SW 1271 (cell line): ENCODE measurements at regions not wholly inside any gene's neighbourhood (a gene's known extent, or its start where the extent isn't known, plus 50 kb on each side); places are given as distances from the start of the nearest gene placed in this dataset.

ENCODE experiments used
- DNase-seq, 2 experiments: peaks; one replicate each; lab custom pipeline; 2025; lab: John Stamatoyannopoulos, UW

DNA sequence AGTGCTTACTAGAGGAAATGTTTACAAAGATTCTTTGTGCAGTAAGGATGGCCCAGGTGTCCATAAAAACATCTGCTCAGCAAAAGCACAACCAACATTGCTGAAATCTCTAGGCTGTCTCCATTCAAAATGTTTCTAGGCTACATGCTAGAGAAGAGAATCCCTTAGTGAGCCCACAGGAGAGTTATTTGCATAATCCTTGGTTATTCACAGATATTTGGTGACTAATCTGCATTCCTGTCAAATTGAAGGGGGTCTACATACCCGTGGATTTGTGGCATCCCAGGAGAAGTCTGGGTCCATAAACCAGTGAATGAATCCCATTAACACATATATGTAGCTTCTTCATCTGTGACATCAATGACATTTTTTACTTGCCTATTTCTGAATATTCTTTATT is 261.3 kb upstream of the ESRRG start:
- no peak for DNase-seq

GRCh38 chr1:216983823-216984222 is 260.6 kb upstream of the ESRRG start:
- DNase-seq = no peak

DNA sequence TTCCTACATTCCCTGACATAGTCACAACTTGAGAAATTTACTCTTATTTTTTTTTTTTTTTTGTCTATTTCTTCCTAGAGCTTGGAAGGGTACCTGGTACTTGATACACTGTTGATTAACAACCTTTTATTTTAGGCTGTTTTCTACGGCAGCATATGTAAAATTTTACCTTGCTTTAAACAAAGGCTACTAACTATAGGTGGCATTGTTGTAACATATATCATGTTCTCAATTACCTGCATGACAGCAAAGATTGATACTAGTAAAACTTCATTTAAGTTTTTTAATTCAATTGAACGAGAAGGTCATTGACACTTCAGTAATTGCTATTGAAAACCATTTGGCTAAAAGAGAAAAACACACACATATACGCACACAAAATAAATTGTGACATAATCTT is 238.3 kb upstream of the ESRRG start:
- DNase-seq = no peak

DNA sequence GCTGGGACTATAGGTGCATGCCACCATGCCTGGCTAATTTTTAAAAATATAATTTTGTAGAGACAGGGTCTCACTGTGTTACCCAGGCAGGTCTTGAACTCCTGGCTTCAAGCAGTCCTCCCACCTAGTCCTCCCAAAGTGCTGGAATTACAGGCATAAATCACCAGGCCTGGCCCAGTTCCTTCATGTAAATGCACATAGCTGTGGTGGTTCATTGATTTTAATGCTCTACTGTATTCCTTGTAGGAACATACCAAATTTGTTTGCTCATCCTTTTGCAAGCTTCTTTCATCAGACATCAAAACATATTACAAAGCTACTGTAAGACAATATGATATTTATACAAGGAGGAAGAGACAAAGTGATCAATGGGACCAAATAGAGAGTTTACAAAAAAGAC is 237.5 kb upstream of the ESRRG start:
- no peak for DNase-seq

DNA sequence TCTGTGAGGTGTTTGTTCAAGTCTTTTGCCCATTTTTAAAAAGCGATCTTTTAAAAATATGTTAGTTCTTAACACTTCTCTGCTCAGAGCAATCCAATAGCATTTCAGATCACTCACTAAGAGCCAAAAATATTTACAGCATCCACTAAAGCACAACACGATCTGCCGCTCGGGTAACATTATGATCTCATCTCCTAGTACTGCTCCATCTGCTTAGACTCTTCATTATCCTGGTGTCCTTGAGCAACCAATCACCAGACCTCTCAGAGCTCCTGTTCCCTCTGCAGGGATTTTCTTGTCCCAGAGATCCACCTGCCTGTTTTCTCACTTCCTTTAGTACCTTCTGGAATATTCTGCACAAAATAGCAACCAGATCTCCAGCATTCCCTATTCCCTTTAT is 235.3 kb upstream of the ESRRG start:
- DNase-seq = no peak

DNA sequence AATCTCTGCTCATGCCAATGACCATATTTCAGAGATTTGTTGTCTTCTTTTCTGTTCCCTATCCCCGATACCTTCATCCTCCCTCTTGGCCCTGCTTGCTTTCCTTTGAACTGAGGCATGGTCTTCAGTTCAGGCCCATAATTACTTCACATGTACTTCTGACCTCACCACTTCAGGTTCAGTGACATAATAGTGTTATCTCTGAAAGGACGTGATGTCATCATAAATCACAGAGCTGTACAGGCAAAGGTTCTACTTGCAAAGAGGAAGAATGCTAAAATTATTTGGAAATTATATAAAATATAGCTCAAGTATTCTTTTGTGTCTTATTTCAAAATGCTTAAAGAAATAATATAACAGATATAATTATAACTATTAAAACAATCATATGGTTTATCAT is 230.3 kb upstream of the ESRRG start:
- no peak for DNase-seq

DNA sequence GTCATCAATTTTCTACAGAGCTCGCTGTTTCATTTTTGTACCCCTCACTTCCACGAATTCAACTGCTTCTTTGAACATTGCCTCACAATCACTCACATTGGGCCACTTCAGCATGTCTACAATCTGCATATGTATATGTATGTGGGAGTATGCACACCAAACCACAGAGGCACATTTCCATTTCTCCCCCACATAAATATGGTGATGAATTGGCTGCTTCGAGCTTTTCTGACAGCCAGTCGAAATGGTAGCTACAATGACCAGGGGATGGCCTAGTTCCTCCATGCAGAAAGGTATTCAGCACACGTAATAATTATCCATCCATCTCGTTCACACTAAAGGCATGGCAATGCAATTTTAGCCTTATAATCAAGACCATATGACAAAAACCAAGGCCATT is 229.6 kb upstream of the ESRRG start:
- no peak for DNase-seq

GRCh38 chr1:216945538-216946080 is 222.4 kb upstream of the ESRRG start:
- DNase-seq = no peak

DNA sequence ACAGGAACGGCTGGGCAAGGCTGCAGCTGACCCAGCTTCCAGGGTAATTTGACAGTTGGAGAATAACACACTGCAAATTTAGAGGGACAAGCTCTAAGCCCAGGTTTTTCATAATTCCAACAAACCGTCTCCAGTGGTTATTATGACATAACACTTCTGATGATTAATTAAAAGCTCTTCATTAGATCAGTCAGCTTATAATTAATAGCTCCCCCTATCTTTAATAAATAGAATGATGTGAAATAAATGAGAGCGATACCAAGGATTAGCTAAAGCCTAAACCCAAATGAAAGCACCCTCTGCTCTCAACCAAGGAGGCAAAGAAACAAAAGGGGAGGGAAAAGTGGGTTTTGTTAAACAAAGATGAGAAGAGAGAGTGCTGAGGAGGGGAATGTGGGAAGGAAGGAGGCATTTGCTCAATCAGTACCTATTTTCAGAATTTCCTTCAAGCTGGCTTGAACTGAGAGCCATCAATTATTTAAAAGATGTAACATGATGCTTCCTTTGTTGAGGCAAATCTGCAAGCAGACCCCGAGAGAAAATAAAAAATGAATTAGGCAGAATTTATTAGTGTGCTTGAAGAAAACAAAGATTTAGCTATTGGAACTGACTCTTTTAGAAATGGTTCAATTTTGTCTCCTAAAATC is 221.8 kb upstream of the ESRRG start:
- no peak for DNase-seq

DNA sequence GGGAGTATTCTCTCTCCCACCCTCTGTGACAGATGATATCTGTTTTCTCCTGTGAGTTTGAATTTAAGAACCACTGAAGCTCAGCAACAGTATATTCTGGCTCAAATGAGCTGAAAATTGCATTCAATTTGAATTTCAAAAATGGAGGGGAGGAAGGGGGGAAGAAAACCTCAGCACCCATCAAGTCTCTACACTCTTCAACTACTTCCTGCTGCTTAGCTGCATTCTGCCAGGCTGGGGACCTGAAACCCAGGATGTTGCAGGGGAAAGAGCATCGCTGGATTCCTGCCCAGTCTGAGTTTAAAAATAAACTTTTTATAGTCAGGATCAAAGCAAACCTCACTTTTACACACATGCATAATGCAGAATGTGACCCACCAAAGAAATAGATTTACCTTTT is 214.3 kb upstream of the ESRRG start:
- DNase-seq = no peak

DNA sequence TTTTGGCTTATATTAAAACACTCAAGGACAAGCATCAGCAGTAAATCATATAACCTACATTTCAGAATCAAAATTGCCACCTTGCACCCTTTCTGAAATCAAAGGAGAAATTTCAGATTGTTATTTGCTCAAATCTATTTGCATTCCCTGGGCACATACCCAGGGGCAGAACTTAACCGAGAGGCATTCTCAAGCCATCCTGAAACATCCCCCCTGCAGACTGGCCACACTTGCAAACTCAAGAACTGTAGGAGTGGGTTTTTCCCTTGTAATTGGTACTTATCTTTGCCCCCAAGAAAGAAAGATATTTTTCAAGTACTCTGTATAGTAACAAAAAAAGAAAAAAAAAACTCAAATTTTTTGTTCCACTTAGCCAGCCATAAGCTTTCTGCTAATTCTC is 213.6 kb upstream of the ESRRG start:
- no peak for DNase-seq

DNA sequence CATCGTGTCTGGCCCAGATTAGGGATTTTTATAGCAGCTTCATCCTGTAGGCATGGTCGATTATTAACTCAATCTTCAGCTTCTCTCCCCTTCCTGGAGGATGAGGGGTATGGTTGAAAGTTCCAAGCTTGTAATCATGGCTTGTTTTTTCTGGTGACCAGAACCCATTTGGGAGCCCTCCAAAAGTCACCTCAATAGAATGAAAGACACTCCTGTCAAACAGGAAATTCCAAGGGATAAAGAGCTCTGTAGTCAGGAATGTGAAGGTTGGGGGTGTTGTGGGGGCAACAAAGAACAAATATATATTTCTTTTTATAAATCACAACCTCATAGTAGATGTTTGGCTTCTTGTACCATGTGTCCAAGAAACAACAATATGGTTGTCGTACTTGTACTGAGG is 212.7 kb upstream of the ESRRG start:
- no peak for DNase-seq

GRCh38 chr1:216932424-216932823 is 209.2 kb upstream of the ESRRG start:
- no peak for DNase-seq

DNA sequence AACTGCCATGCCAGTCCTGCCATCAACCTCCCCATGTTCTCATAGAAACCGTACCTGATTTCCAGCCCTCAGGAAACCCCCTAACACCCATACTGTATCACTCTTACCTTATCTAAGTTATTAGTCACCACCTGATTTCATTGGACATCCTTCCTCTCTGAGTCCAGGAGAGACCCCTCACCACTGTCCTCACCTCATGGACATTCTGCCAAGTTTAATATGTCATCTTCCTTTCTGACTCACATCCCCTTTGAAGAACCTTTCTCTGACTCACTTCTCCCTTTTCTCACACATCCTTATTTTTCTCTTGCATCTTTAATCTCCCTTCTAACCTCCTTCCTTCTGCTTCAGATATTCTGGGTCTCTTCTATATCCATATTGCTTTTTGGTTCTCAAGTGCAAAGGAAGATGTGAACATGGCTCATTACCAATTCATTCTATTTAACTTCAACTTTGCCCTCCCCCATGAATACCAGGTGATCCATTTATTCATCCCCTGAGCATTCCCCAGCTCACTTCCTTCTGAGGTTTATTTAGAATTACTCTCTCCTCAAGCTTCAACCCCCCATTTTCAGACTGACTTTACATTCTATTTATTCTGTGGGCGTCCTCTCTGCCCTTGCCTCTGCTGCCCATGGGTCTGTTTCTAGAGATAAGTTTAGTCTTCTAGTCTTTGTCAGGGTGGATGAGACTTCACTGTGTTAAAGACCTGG is 206.8 kb upstream of the ESRRG start:
- DNase-seq = peak in 1 of 2 experiments; percentile 37

DNA sequence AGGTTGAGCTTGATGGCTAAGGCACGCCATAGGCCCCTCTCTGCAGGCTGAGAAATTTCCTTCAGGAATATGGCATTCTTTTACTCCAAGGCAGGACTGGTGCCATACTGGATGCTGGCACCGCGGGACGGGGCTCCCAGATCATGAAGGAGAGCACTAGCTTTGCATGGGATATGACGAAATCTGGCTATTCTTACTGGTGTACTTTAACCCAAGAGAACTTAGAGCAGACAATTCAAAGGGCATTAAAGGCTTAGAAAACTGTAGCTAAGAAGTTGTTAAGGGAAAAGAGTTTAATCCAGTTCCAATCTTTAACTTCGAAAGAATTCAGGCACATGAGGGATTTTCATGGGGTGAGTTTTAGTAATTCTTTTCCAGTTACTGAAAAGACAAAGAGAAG is 204.4 kb upstream of the ESRRG start:
- no peak for DNase-seq

DNA sequence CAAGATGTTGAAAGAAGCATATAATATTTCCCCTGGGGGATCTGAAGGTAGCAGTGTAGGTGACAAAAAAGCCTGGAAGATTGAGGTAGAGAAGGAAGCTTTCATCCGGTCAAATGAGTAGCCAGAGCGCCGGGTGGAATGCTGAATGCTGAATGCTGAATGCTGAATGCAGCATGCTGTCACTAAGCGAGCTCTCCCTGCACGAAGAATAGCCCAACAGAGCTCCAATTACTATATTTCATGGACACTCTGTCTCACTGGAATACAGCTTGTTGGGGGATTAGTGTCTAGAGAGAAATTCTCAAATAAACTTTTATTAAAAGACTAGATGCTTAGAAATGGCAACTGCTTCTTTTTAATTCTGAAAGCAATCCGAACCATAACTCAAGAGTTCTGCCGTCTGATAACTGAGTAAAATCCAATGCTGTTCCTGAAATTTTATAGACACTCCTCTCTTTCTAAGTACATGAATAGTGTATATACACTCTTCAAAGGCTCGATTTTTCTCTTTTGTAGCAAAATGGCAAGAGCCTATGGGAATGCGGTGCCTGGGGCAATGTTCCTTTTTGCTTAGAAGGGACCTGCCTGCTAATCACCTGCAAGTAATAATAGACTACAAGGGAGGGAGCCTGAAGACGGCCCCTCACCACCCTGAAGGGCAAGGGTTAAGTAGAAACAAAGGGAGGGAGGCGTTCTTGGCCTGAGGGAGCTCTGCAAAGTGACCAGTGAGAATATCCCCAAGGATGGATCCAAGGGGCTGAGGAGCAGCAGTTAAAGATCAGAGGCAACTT is 203.7 kb upstream of the ESRRG start:
- DNase-seq = no peak

- no peak for DNase-seq
Observed at GRCh38 chr1:216925962-216926625, 202.9 kb upstream of the ESRRG start.

- no peak for DNase-seq
Observed at GRCh38 chr1:216924732-216925131, 201.5 kb upstream of the ESRRG start.

- DNase-seq = no peak
Observed at GRCh38 chr1:216923601-216924000, 200.4 kb upstream of the ESRRG start.

- DNase-seq = no peak
Observed at GRCh38 chr1:216922406-216922805, 199.2 kb upstream of the ESRRG start.

- DNase-seq = no peak
Observed at GRCh38 chr1:216921866-216922265, 198.6 kb upstream of the ESRRG start.
